ENCODE measurements at regions not wholly inside any gene's neighbourhood (a gene's known extent, or its start where the extent isn't known, plus 50 kb on each side); places are given as distances from the start of the nearest gene placed in this dataset.

GRCh38 chr1:90826834-90827233, 109.7 kb upstream of the BARHL2 start:
- Histone ChIP-seq H3K27me3 (replicated peaks in 1 of 2; ENCODE audit: control insufficient read depth in 2 of 2, insufficient read depth in 2 of 2, low read length in 1 of 2) (peaks cover 0 to 4% of the 10 kb centered on the region in 2 experiments; a peak in 1 of 4 replicates), H3K4me2 (ENCODE audit: control insufficient read depth, insufficient read depth) (no peak overlapping the region), H3K9ac (ENCODE audit: control insufficient read depth, insufficient read depth, low read length) (no peak overlapping the region), H2AFZ (ENCODE audit: control insufficient read depth, low read depth, low read length) (no peak overlapping the region), H3K4me1 (ENCODE audit: control insufficient read depth, insufficient read depth, low read length) (no peaks in the 10 kb centered on the region), H3K9me3 (replicated peaks; ENCODE audit: control insufficient read depth, insufficient read depth, low read length) (no peaks in the 10 kb centered on the region), H3K79me2 (ENCODE audit: control insufficient read depth, insufficient read depth, low read length) (no peaks in the 10 kb centered on the region), H3K27ac (ENCODE audit: control insufficient read depth, insufficient read depth) (no peak overlapping the region), H4K20me1 (ENCODE audit: control insufficient read depth, insufficient read depth) (no peaks in the 10 kb centered on the region), H3K4me3 (no peak overlapping the region), H3K36me3 (ENCODE audit: control insufficient read depth in 2 of 2, insufficient read depth in 2 of 2, low read length in 1 of 2) (no peaks in the 10 kb centered on the region)
- in situ Hi-C loops (cut with MboI): no loop called here
- intact Hi-C loops (cut with micrococcal nuclease; ENCODE audit: unreplicated experiment): no loop called here
- FAIRE-seq (no peak), DNase-seq (ENCODE audit: low read depth, low spot score) (no peak), ATAC-seq (no peak)
- RAD21 ChIA-PET (ENCODE audit: unreplicated experiment): no interaction called here
- POLR2A ChIA-PET: no interaction called here
- 0% methylated on average over 1 of the region's 1 CpG for WGBS (ENCODE audit: insufficient coverage, insufficient replicate concordance, low lambda C conversion rate, missing lambda C conversion rate)
- SMC1A ChIA-PET (ENCODE audit: uncharacterized antibody, unreplicated experiment): no interaction called here
- BruUV-seq (replicated peaks): no TSS peak
- TF ChIP-seq ZZZ3 (IDR thresholded peaks at IDR 0.05; ENCODE audit: control insufficient read depth, insufficient read length, low read depth) (no peak), PKNOX1 (IDR thresholded peaks at IDR 0.05) (no peak), ESRRA (IDR thresholded peaks at IDR 0.05; ENCODE audit: low read length) (no peak), USF2 (IDR thresholded peaks at IDR 0.05; ENCODE audit: borderline replicate concordance, low read depth, low read length) (no peak), ZBTB33 (IDR thresholded peaks at IDR 0.05) (no peak), ETV6 (conservative IDR thresholded peaks at IDR 0.05 in 1 of 2, IDR thresholded peaks at IDR 0.05 in 1 of 2; ENCODE audit: borderline replicate concordance in 1 of 2, low read depth in 1 of 2) (no peak), DPF2 (IDR thresholded peaks at IDR 0.05) (no peak), ZNF274 (IDR thresholded peaks at IDR 0.05; ENCODE audit: insufficient read depth, insufficient read length) (no peak), PML (IDR thresholded peaks at IDR 0.05; ENCODE audit: low read length) (no peak), RELA (IDR thresholded peaks at IDR 0.05; ENCODE audit: borderline replicate concordance, partially characterized antibody) (no peak), RBBP5 (conservative IDR thresholded peaks at IDR 0.05) (no peak), BCLAF1 (IDR thresholded peaks at IDR 0.05) (no peak), TCF7 (IDR thresholded peaks at IDR 0.05; ENCODE audit: borderline replicate concordance) (no peak), FOS (IDR thresholded peaks at IDR 0.05; ENCODE audit: borderline replicate concordance, extremely low read depth, insufficient read length) (no peak), KLF5 (IDR thresholded peaks at IDR 0.05; ENCODE audit: partially characterized antibody) (no peak), ZNF207 (IDR thresholded peaks at IDR 0.05; ENCODE audit: borderline replicate concordance) (no peak), BACH1 (IDR thresholded peaks at IDR 0.05; ENCODE audit: borderline replicate concordance) (no peak), MLLT1 (IDR thresholded peaks at IDR 0.05) (no peak)
- CTCF ChIA-PET: interaction anchor here (0.9 to 1.1 kb wide), 2 partner anchors 10 to 339 kb away, joined by 3 read pairs; no protein-coding TSS in a partner anchor
